ENCODE measurements at regions not wholly inside any gene's neighbourhood (a gene's known extent, or its start where the extent isn't known, plus 50 kb on each side); places are given as distances from the start of the nearest gene placed in this dataset.

GRCh38 chr3:127423856-127424765 is 136.3 kb upstream of the PRR20G start:
- H3K4me3 ChIP-seq (ENCODE audit: low read depth, low read length) = no peak overlapping the region
- DNase-seq (ENCODE audit: low read depth) = no peak
- TF ChIP-seq CTCF (IDR thresholded peaks at IDR 0.05; ENCODE audit: low read depth, low read length, missing control alignments) = no peak

GRCh38 chr3:127422663-127423375 is 135.0 kb upstream of the PRR20G start:
- no peak for DNase-seq (ENCODE audit: low read depth)
- H3K4me3 ChIP-seq (ENCODE audit: low read depth, low read length) = no peak overlapping the region
- no peak for TF ChIP-seq CTCF (IDR thresholded peaks at IDR 0.05; ENCODE audit: low read depth, low read length, missing control alignments)

GRCh38 chr3:127421943-127422662 is 134.3 kb upstream of the PRR20G start:
- no peak for DNase-seq (ENCODE audit: low read depth)
- no peak overlapping the region for H3K4me3 ChIP-seq (ENCODE audit: low read depth, low read length)
- TF ChIP-seq CTCF (IDR thresholded peaks at IDR 0.05; ENCODE audit: low read depth, low read length, missing control alignments) = no peak

- DNase-seq (ENCODE audit: low read depth) = no peak
- no peak overlapping the region for H3K4me3 ChIP-seq (ENCODE audit: low read depth, low read length)
- no peak for TF ChIP-seq CTCF (IDR thresholded peaks at IDR 0.05; ENCODE audit: low read depth, low read length, missing control alignments)
These were observed 133.0 kb upstream of the PRR20G start for GRCh38 chr3:127420829-127421228.

GRCh38 chr3:127419641-127420553 is 132.1 kb upstream of the PRR20G start:
- H3K4me3 ChIP-seq (ENCODE audit: low read depth, low read length) = no peak overlapping the region
- no peak for TF ChIP-seq CTCF (IDR thresholded peaks at IDR 0.05; ENCODE audit: low read depth, low read length, missing control alignments)
- DNase-seq (ENCODE audit: low read depth) = no peak

- DNase-seq (ENCODE audit: low read depth) = no peak
- TF ChIP-seq CTCF (IDR thresholded peaks at IDR 0.05; ENCODE audit: low read depth, low read length, missing control alignments) = no peak
- H3K4me3 ChIP-seq (ENCODE audit: low read depth, low read length) = no peak overlapping the region
These were observed 131.3 kb upstream of the PRR20G start for GRCh38 chr3:127419182-127419581.

Measured in GM12864 (cell line).